ENCODE measurements at regions not wholly inside any gene's neighbourhood (a gene's known extent, or its start where the extent isn't known, plus 50 kb on each side); places are given as distances from the start of the nearest gene placed in this dataset.

- DNase-seq: no peak
These were observed 63.1 kb upstream of the UBE3A start for GRCh38 chr15:25501828-25502446.

GRCh38 chr15:25498835-25499234 is 60.0 kb upstream of the UBE3A start:
- DNase-seq: no peak

GRCh38 chr15:25497934-25498333 is 59.1 kb upstream of the UBE3A start:
- DNase-seq: no peak

- no peak for DNase-seq
These were observed 55.2 kb upstream of the UBE3A start for GRCh38 chr15:25493823-25494526.

- no peak for DNase-seq
These were observed 53.5 kb upstream of the UBE3A start for GRCh38 chr15:25492315-25492714.
